ENCODE measurements at regions not wholly inside any gene's neighbourhood (a gene's known extent, or its start where the extent isn't known, plus 50 kb on each side); places are given as distances from the start of the nearest gene placed in this dataset.

DNA sequence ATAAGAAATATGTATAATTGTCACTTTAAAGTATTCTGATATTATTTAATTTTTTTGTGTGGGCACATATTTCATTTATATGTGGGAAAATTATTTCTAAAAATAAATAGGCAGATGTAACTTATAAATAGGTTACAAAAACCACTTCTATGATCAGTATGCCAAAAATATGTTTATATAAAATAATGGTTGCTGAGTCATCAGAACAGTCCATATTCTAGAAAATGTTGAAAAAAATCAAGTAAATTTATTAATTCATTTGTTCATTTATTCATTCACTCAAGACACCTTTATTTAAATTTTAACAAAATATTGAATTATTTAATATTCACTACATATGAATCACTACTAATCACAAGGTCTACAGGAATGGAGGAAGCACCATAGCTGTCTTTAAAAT is 1387.3 kb upstream of the C9orf72 start:
- H3K36me3 ChIP-seq (ENCODE audit: control insufficient read depth, insufficient read depth, low read length), result no peaks in the 10 kb centered on the region; the same call in 1 of the 2 replicates
- no TSS peak for BruUV-seq (replicated peaks)
- in situ Hi-C loops (cut with HindIII; ENCODE audit: low pct_unique_long_range_greater_than_20kb, low sequenced_read_pairs) (no loop called here), intact Hi-C loops (cut with micrococcal nuclease; ENCODE audit: unreplicated experiment) (no loop called here)
- no peak overlapping the region for H3K4me3 ChIP-seq (ENCODE audit: low read depth in 2 of 2, low read length in 2 of 2)
- ATAC-seq, result no peak
- TF ChIP-seq, protein P1, sequence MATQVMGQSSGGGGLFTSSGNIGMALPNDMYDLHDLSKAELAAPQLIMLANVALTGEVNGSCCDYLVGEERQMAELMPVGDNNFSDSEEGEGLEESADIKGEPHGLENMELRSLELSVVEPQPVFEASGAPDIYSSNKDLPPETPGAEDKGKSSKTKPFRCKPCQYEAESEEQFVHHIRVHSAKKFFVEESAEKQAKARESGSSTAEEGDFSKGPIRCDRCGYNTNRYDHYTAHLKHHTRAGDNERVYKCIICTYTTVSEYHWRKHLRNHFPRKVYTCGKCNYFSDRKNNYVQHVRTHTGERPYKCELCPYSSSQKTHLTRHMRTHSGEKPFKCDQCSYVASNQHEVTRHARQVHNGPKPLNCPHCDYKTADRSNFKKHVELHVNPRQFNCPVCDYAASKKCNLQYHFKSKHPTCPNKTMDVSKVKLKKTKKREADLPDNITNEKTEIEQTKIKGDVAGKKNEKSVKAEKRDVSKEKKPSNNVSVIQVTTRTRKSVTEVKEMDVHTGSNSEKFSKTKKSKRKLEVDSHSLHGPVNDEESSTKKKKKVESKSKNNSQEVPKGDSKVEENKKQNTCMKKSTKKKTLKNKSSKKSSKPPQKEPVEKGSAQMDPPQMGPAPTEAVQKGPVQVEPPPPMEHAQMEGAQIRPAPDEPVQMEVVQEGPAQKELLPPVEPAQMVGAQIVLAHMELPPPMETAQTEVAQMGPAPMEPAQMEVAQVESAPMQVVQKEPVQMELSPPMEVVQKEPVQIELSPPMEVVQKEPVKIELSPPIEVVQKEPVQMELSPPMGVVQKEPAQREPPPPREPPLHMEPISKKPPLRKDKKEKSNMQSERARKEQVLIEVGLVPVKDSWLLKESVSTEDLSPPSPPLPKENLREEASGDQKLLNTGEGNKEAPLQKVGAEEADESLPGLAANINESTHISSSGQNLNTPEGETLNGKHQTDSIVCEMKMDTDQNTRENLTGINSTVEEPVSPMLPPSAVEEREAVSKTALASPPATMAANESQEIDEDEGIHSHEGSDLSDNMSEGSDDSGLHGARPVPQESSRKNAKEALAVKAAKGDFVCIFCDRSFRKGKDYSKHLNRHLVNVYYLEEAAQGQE (IDR thresholded peaks at IDR 0.05; ENCODE audit: insufficient read depth in 1 of 2, low read depth in 2 of 2, low read length in 1 of 2), result no peak
- TF ChIP-seq SIN3A (IDR thresholded peaks at IDR 0.05; ENCODE audit: borderline replicate concordance, insufficient read depth, low read depth, low read length) (no peak), TCF7L2 (IDR thresholded peaks at IDR 0.05; ENCODE audit: low read depth, low read length) (no peak), POLR2AphosphoS5 (IDR thresholded peaks at IDR 0.05; ENCODE audit: low read depth, low read length) (no peak)
- TF ChIP-seq, protein P2, sequence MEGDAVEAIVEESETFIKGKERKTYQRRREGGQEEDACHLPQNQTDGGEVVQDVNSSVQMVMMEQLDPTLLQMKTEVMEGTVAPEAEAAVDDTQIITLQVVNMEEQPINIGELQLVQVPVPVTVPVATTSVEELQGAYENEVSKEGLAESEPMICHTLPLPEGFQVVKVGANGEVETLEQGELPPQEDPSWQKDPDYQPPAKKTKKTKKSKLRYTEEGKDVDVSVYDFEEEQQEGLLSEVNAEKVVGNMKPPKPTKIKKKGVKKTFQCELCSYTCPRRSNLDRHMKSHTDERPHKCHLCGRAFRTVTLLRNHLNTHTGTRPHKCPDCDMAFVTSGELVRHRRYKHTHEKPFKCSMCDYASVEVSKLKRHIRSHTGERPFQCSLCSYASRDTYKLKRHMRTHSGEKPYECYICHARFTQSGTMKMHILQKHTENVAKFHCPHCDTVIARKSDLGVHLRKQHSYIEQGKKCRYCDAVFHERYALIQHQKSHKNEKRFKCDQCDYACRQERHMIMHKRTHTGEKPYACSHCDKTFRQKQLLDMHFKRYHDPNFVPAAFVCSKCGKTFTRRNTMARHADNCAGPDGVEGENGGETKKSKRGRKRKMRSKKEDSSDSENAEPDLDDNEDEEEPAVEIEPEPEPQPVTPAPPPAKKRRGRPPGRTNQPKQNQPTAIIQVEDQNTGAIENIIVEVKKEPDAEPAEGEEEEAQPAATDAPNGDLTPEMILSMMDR (IDR thresholded peaks at IDR 0.05), result no peak
- DNase-seq (ENCODE audit: low read depth, low spot score), result no peak
- no peaks in the 10 kb centered on the region for H3K27me3 ChIP-seq (ENCODE audit: control insufficient read depth, insufficient read depth, low read length)
- no peaks in the 10 kb centered on the region for H3K4me1 ChIP-seq (ENCODE audit: control insufficient read depth, insufficient read depth, low read length)
- POLR2A ChIA-PET, result no interaction called here
- H3K9me3 ChIP-seq (ENCODE audit: control insufficient read depth, insufficient read depth, low read depth, low read length), result no peaks in the 10 kb centered on the region
- CTCF ChIA-PET, result no interaction called here
- H3K27ac ChIP-seq (ENCODE audit: low read length), result no peak overlapping the region

GRCh38 chr9:28961623-28962022 is 1388.3 kb upstream of the C9orf72 start:
- ATAC-seq (no peak), DNase-seq (ENCODE audit: low read depth, low spot score) (no peak)
- H3K27ac ChIP-seq (ENCODE audit: low read length), result no peak overlapping the region
- no peaks in the 10 kb centered on the region for H3K4me1 ChIP-seq (ENCODE audit: control insufficient read depth, insufficient read depth, low read length)
- H3K4me3 ChIP-seq (ENCODE audit: low read depth in 2 of 2, low read length in 2 of 2), result no peak overlapping the region
- no peaks in the 10 kb centered on the region for H3K9me3 ChIP-seq (ENCODE audit: control insufficient read depth, insufficient read depth, low read depth, low read length)
- H3K36me3 ChIP-seq (ENCODE audit: control insufficient read depth, insufficient read depth, low read length), result no peaks in the 10 kb centered on the region; the same call in 1 of the 2 replicates
- ChIA-PET CTCF (no interaction called here), POLR2A (no interaction called here)
- in situ Hi-C loops (cut with HindIII; ENCODE audit: low pct_unique_long_range_greater_than_20kb, low sequenced_read_pairs), result no loop called here
- intact Hi-C loops (cut with micrococcal nuclease; ENCODE audit: unreplicated experiment), result no loop called here
- TF ChIP-seq, protein P2 (IDR thresholded peaks at IDR 0.05), result no peak
- TF ChIP-seq POLR2AphosphoS5 (IDR thresholded peaks at IDR 0.05; ENCODE audit: low read depth, low read length), result no peak
- TF ChIP-seq SIN3A (IDR thresholded peaks at IDR 0.05; ENCODE audit: borderline replicate concordance, insufficient read depth, low read depth, low read length), result no peak
- H3K27me3 ChIP-seq (ENCODE audit: control insufficient read depth, insufficient read depth, low read length), result no peaks in the 10 kb centered on the region
- no TSS peak for BruUV-seq (replicated peaks)
